Ovary (tissue), 3 donors: ENCODE measurements at regions not wholly inside any gene's neighbourhood (a gene's known extent, or its start where the extent isn't known, plus 50 kb on each side); places are given as distances from the start of the nearest gene placed in this dataset.

Experiments used
- EP300 ChIP-seq: sonication (generic); formaldehyde crosslinking; IDR thresholded peaks from one replicate; pipeline ENCODE4 v1.6.1; 2017; ENCODE audit warnings: antibody characterized with exemption
- TF ChIP-seq, protein P1 (sequence below), 3 donors: fragments of 450-650 bp in 2 of 3; fragments of 200-600 bp in 1 of 3; IDR thresholded peaks; one replicate each; pipeline versions ENCODE4 v1.5.1 to v1.8.0; 2016 to 2022; ENCODE audit warnings: antibody characterized with exemption in 3 of 3, mild to moderate bottlenecking in 1 of 3
- donor health status: DM: no; HTN: no; CAD: no.

DNA sequence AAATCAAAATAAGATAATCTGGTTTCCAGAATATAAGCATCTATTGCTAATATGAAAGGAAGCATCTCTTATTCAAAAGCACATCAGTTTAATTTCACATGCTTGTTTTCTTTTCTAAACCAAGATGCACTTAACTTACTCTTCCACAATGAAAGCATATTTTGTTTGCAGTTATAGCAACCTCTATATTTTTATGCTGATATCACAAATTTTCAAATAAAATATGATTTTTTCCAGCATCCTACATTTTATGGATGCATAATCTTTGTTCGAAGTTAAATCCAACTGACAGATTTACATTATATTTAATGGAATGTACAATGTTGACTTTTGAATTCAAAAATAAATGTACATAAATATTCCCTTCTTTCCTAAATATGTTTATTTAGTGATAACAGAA is 978.3 kb upstream of the B3GALT2 start:
- TF ChIP-seq, protein P1, sequence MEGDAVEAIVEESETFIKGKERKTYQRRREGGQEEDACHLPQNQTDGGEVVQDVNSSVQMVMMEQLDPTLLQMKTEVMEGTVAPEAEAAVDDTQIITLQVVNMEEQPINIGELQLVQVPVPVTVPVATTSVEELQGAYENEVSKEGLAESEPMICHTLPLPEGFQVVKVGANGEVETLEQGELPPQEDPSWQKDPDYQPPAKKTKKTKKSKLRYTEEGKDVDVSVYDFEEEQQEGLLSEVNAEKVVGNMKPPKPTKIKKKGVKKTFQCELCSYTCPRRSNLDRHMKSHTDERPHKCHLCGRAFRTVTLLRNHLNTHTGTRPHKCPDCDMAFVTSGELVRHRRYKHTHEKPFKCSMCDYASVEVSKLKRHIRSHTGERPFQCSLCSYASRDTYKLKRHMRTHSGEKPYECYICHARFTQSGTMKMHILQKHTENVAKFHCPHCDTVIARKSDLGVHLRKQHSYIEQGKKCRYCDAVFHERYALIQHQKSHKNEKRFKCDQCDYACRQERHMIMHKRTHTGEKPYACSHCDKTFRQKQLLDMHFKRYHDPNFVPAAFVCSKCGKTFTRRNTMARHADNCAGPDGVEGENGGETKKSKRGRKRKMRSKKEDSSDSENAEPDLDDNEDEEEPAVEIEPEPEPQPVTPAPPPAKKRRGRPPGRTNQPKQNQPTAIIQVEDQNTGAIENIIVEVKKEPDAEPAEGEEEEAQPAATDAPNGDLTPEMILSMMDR (IDR thresholded peaks at IDR 0.05), result no peak
- TF ChIP-seq EP300, result no peak
